DLD1 (cell line): ENCODE measurements at regions not wholly inside any gene's neighbourhood (a gene's known extent, or its start where the extent isn't known, plus 50 kb on each side); places are given as distances from the start of the nearest gene placed in this dataset.
"Not testable (repeated sequence)": the region's sequence is repeated elsewhere in the genome, so short reads cannot be mapped to it uniquely, and the experiment has no call there.

Source experiments
- in situ Hi-C: cut with HindIII; loops from 2 replicates; pipeline ENCODE4 v1.10.0; 2017; ENCODE audit warnings: low sequenced_read_pairs

- in situ Hi-C loops, result no loop called here
Observed at GRCh38 chr13:65834897-65835296, 1395.2 kb downstream of the PCDH9 start.

GRCh38 chr13:65830411-65831205 is 1399.5 kb downstream of the PCDH9 start:
- in situ Hi-C loops, result no loop called here

GRCh38 chr13:65829241-65830008 is 1400.7 kb downstream of the PCDH9 start:
- in situ Hi-C loops, result no loop called here

GRCh38 chr13:65826657-65827056 is 1403.5 kb downstream of the PCDH9 start:
- in situ Hi-C loops, result no loop called here

- in situ Hi-C loops, result no loop called here
Observed at GRCh38 chr13:65825039-65825438, 1405.1 kb downstream of the PCDH9 start.

GRCh38 chr13:65808061-65808460 is 1422.1 kb downstream of the PCDH9 start:
- in situ Hi-C loops, result no loop called here

- in situ Hi-C loops, result no loop called here
Observed at GRCh38 chr13:65803530-65804392, 1426.4 kb downstream of the PCDH9 start.

GRCh38 chr13:65789815-65790214 is 1440.3 kb downstream of the PCDH9 start:
- in situ Hi-C loops, result no loop called here

- in situ Hi-C loops, result no loop called here
Observed at GRCh38 chr13:65787082-65787481, 1443.1 kb downstream of the PCDH9 start.

- in situ Hi-C loops, result no loop called here
Observed at GRCh38 chr13:65784088-65784816, 1445.9 kb downstream of the PCDH9 start.

GRCh38 chr13:65783383-65783782 is 1446.8 kb downstream of the PCDH9 start:
- in situ Hi-C loops, result no loop called here

GRCh38 chr13:65771704-65772313 is 1458.3 kb downstream of the PCDH9 start:
- in situ Hi-C loops, result not testable (repeated sequence)

- in situ Hi-C loops, result no loop called here
Observed at GRCh38 chr13:65768545-65768944, 1461.6 kb downstream of the PCDH9 start.

- in situ Hi-C loops, result no loop called here
Observed at GRCh38 chr13:65763811-65764210, 1466.3 kb downstream of the PCDH9 start.

- in situ Hi-C loops, result no loop called here
Observed at GRCh38 chr13:65762012-65762411, 1468.1 kb downstream of the PCDH9 start.

GRCh38 chr13:65756071-65756671 is 1474.0 kb downstream of the PCDH9 start:
- in situ Hi-C loops, result no loop called here

- in situ Hi-C loops, result no loop called here
Observed at GRCh38 chr13:65748227-65748626, 1481.9 kb downstream of the PCDH9 start.

- in situ Hi-C loops, result no loop called here
Observed at GRCh38 chr13:65746406-65746921, 1483.7 kb downstream of the PCDH9 start.

- in situ Hi-C loops, result no loop called here
Observed at GRCh38 chr13:65744836-65745235, 1485.3 kb downstream of the PCDH9 start.
